Peyer's patch (tissue), 4 donors: ENCODE measurements at regions not wholly inside any gene's neighbourhood (a gene's known extent, or its start where the extent isn't known, plus 50 kb on each side); places are given as distances from the start of the nearest gene placed in this dataset.

Experiments used
- DNase-seq, 3 donors: peaks; one replicate each; pipeline ENCODE4 v3.0.0-alpha.2; 2017 to 2019
- H3K27ac ChIP-seq, 4 donors: fragments of 200-600 bp; sonication (generic); one replicate each; pipeline ENCODE4 v1.5.1; 2016 to 2019
- H3K27me3 ChIP-seq, 2 donors: fragments of 200-600 bp; sonication (generic); one replicate each; pipeline ENCODE4 v1.5.1; 2019
- H3K36me3 ChIP-seq, 3 donors: fragments of 200-600 bp; sonication (generic); one replicate each; pipeline ENCODE4 v1.5.1; 2016 to 2019
- H3K4me1 ChIP-seq, 4 donors: fragments of 200-600 bp; sonication (generic); one replicate each; pipeline ENCODE4 v1.5.1; 2016 to 2019
- H3K4me3 ChIP-seq, 4 donors: fragments of 200-600 bp; sonication (generic); 1 replicate in 3 of 4; 2 replicates in 1 of 4; pipeline ENCODE4 v1.5.1; 2016 to 2019; ENCODE audit warnings: mild to moderate bottlenecking in 1 of 4
- H3K9me3 ChIP-seq, 4 donors: fragments of 200-600 bp; sonication (generic); one replicate each; pipeline ENCODE4 v1.5.1; 2016 to 2019; ENCODE audit warnings: mild to moderate bottlenecking in 1 of 4
- CTCF ChIP-seq, 6 experiments: fragments of 450-650 bp in 4 of 6; fragments of 200-600 bp in 2 of 6; sonication (generic) in 1 of 6; IDR thresholded peaks; one replicate each; pipeline ENCODE4 v1.5.1; 2017 to 2019; ENCODE audit warnings: antibody characterized with exemption in 6 of 6, mild to moderate bottlenecking in 3 of 6, moderate library complexity in 1 of 6
- POLR2A ChIP-seq, 2 donors: fragments of 450-650 bp; IDR thresholded peaks; one replicate each; pipeline ENCODE4 v1.5.1; 2017; ENCODE audit warnings: antibody characterized with exemption in 2 of 2, mild to moderate bottlenecking in 2 of 2, moderate library complexity in 2 of 2

DNA sequence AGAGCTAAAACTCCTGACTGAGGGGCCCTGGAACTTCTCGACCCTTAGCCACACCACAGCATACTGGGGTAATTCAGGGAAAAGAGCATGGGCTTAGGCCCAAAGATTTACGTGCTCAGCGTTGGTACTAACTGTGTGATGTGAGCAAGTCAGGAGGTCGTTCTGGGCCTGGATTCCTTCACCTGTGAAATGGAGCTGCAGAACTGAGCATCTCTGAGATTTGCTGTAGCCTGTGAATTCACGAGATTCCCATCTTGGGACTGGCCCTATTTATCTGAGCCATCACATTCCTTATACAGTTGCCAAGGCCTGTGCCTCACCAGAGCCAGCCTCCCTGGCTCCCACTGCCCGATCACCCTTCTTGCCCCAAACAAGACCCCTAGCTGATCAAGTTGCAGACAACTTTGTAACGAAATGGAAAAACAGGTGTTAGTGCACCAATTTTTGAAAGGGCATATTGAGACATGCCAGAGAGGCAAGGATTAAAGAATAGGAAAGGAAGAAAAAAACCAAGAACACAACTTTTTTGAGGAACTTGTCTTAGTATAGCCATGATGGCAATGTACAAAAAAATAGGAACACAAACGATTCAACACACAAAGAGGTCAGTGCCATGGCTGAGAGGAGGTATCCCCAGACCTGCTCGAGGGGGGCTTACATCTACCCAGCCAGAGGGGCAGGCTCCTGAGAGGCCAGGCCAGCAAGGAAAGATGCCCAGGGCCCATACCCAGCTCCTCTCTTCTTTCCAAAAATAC, 323.0 kb upstream of the JARID2 start:
- Histone ChIP-seq H3K27me3 (no peaks in the 10 kb centered on the region), H3K36me3 (no peaks in the 10 kb centered on the region), H3K4me1 (peaks cover 0 to 12% (median 0%) of the 10 kb centered on the region in 4 donors), H3K27ac (peak overlapping the region in 2 of 4 donors; percentile 44 to 63), H3K9me3 (no peaks in the 10 kb centered on the region), H3K4me3 (no peak overlapping the region)
- no peak for TF ChIP-seq CTCF (IDR thresholded peaks at IDR 0.05)
- no peak for TF ChIP-seq POLR2A (IDR thresholded peaks at IDR 0.05)
- no peak for DNase-seq

DNA sequence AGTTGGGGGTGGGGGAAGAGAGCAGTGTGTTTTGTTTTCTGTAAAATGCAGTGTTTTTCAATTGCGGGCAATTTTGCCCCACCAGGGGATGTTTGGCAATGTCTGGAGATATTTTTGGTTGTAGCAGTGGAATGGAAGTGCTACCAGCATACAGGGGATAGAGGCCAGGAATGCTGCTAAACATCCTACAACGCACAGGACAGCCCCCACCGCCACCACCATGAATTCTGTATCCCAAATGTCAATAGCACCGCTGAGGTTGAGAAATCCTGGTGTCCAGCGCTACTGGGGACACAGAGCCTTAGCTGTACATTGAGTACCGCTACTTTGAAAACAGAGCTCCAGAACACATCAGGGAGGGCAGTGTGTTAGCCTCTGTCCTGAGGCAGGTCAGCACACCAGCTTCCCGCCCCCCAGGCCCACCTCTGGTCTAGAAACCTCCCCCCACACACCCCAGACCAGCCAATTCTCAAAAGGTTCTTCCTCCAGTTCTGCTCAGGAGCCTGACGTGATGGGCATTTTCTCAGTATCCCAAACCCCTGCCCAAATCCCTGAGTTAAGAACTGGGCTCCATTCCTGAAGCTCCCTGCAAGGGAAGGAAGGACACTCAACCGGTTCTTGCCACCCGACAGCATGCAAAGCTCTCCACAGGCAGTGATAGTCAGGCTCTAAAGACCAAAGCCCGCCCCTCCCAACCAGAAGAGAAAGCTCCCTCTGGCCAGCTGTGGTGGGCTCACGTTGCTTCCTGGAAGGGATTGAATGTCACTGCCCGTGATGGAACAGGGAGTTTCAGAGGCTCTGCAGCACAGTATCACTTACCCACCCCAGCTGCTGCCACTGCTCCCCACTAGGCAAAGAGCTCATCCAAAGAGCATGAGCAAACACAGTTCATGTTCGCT, 321.5 kb upstream of the JARID2 start:
- TF ChIP-seq POLR2A (IDR thresholded peaks at IDR 0.05) (no peak), CTCF (IDR thresholded peaks at IDR 0.05) (no peak)
- no peak overlapping the region for H3K4me3 ChIP-seq
- no peaks in the 10 kb centered on the region for H3K36me3 ChIP-seq
- H3K4me1 ChIP-seq, result peaks cover 0 to 14% (median 0%) of the 10 kb centered on the region in 4 donors
- no peak overlapping the region for H3K27ac ChIP-seq
- H3K9me3 ChIP-seq, result no peaks in the 10 kb centered on the region
- no peak for DNase-seq
- H3K27me3 ChIP-seq, result no peaks in the 10 kb centered on the region

- H3K4me3 ChIP-seq, result no peak overlapping the region
- H3K4me1 ChIP-seq, result peaks cover 0 to 20% (median under 1%) of the 10 kb centered on the region in 4 donors
- no peak overlapping the region for H3K27ac ChIP-seq
- no peaks in the 10 kb centered on the region for H3K36me3 ChIP-seq
- TF ChIP-seq POLR2A (IDR thresholded peaks at IDR 0.05) (no peak), CTCF (IDR thresholded peaks at IDR 0.05) (no peak)
- H3K27me3 ChIP-seq, result no peaks in the 10 kb centered on the region
- DNase-seq, result no peak
- no peaks in the 10 kb centered on the region for H3K9me3 ChIP-seq
Observed at GRCh38 chr6:14925025-14925698, 320.7 kb upstream of the JARID2 start.

GRCh38 chr6:14925699-14926026, 320.2 kb upstream of the JARID2 start:
- Histone ChIP-seq H3K27ac (no peak overlapping the region), H3K9me3 (no peaks in the 10 kb centered on the region), H3K36me3 (no peaks in the 10 kb centered on the region), H3K4me3 (no peak overlapping the region), H3K27me3 (no peaks in the 10 kb centered on the region), H3K4me1 (peaks cover 0 to 20% (median 1%) of the 10 kb centered on the region in 4 donors)
- DNase-seq, result no peak
- TF ChIP-seq CTCF (IDR thresholded peaks at IDR 0.05) (no peak), POLR2A (IDR thresholded peaks at IDR 0.05) (no peak)

DNA sequence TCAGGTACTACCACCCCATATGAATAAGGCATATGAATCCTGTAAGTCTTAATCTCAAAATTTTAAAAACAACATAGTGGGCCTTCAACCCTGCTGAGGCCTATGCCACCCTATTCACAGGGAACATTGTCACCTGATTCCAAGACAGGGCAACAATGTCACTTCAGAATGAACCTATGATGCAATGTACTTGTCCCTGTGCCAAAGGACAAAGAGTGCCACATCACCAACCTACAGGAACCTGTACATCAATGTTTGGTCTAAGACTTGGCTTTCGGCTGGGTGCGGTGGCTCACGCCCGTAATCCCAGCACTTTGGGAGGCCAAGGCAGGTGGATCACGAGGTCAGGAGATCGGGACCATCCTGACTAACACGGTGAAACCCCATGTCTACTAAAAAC, 318.5 kb upstream of the JARID2 start:
- Histone ChIP-seq H3K9me3 (no peaks in the 10 kb centered on the region), H3K4me1 (peaks cover 0 to 12% (median 1%) of the 10 kb centered on the region in 4 donors), H3K36me3 (no peaks in the 10 kb centered on the region), H3K27ac (peak overlapping the region in 1 of 4 donors; percentile 38), H3K4me3 (no peak overlapping the region), H3K27me3 (no peaks in the 10 kb centered on the region)
- DNase-seq, result peak in 1 of 3 donors; percentile 61
- TF ChIP-seq CTCF (IDR thresholded peaks at IDR 0.05) (no peak), POLR2A (IDR thresholded peaks at IDR 0.05) (no peak)
